CD14-positive monocyte (primary cell): ENCODE measurements at regions not wholly inside any gene's neighbourhood (a gene's known extent, or its start where the extent isn't known, plus 50 kb on each side); places are given as distances from the start of the nearest gene placed in this dataset.

Source experiments
- DNase-seq, 3 donors: peaks; one replicate each; pipeline ENCODE4 v3.0.0-alpha.2; 2011 to 2022
- H2AFZ ChIP-seq: 2 replicates; pipeline ENCODE4 v1.6.0; 2012; ENCODE audit warnings: mild to moderate bottlenecking, low read depth, low read length, inconsistent platforms; ENCODE audit not compliant: insufficient read depth, poor library complexity, severe bottlenecking
- H3K27ac ChIP-seq, 2 donors: 1 replicate in 1 of 2; 2 replicates in 1 of 2; pipeline ENCODE4 v1.5.1; 2012 to 2013; ENCODE audit warnings: low read length in 2 of 2, control low read depth in 1 of 2, inconsistent platforms in 1 of 2, low read depth in 1 of 2, mild to moderate bottlenecking in 1 of 2
- H3K27me3 ChIP-seq, 2 donors: one replicate each; pipeline versions ENCODE4 v1.6.0 to v1.6.1; 2011 to 2013; ENCODE audit warnings: low read length in 2 of 2; ENCODE audit not compliant: control insufficient read depth in 2 of 2, insufficient read depth in 2 of 2
- H3K36me3 ChIP-seq, 2 donors: replicated peaks in 1 of 2; 1 replicate in 1 of 2; 2 replicates in 1 of 2; pipeline versions ENCODE4 v1.5.1 to v1.6.1; 2012 to 2013; ENCODE audit warnings: low read length in 2 of 2, control low read depth in 1 of 2, inconsistent platforms in 1 of 2, mild to moderate bottlenecking in 1 of 2; ENCODE audit not compliant: insufficient read depth in 2 of 2, control insufficient read depth in 1 of 2
- H3K4me1 ChIP-seq, 2 donors: 1 replicate in 1 of 2; 2 replicates in 1 of 2; pipeline versions ENCODE4 v1.5.1 to v1.6.1; 2012 to 2013; ENCODE audit warnings: low read length in 2 of 2, control low read depth in 1 of 2, inconsistent platforms in 1 of 2, mild to moderate bottlenecking in 1 of 2, moderate library complexity in 1 of 2; ENCODE audit not compliant: insufficient read depth in 2 of 2, control insufficient read depth in 1 of 2
- H3K4me2 ChIP-seq: replicated peaks from 2 replicates; pipeline ENCODE3; 2012; ENCODE audit warnings: low read length, moderate library complexity, mild to moderate bottlenecking; ENCODE audit not compliant: poor library complexity, severe bottlenecking; ENCODE audit errors: extremely low read depth
- H3K4me3 ChIP-seq, 3 experiments: fragments of 200-600 bp in 1 of 3; sonication (generic) in 1 of 3; replicated peaks in 1 of 3; 1 replicate in 2 of 3; 2 replicates in 1 of 3; pipeline ENCODE4 v1.5.1; 2011 to 2013; ENCODE audit warnings: low read length in 3 of 3, mild to moderate bottlenecking in 3 of 3, control low read depth in 2 of 3, low read depth in 2 of 3, inconsistent platforms in 1 of 3, moderate library complexity in 1 of 3
- H3K79me2 ChIP-seq: 2 replicates; pipeline ENCODE4 v1.6.0; 2012; ENCODE audit warnings: mild to moderate bottlenecking, control low read depth, inconsistent platforms, low read length, moderate library complexity; ENCODE audit not compliant: insufficient read depth
- H3K9ac ChIP-seq: 2 replicates; pipeline ENCODE4 v1.6.0; 2017; ENCODE audit warnings: low read length, mild to moderate bottlenecking; ENCODE audit not compliant: insufficient read depth, poor library complexity, severe bottlenecking
- H3K9me3 ChIP-seq, 2 donors: replicated peaks in 1 of 2; 1 replicate in 1 of 2; 2 replicates in 1 of 2; pipeline versions ENCODE4 v1.5.1 to v1.6.1; 2012 to 2013; ENCODE audit warnings: low read length in 2 of 2, control low read depth in 1 of 2; ENCODE audit not compliant: control insufficient read depth in 1 of 2, insufficient read depth in 1 of 2
- H4K20me1 ChIP-seq: 2 replicates; pipeline ENCODE4 v1.6.0; 2012; ENCODE audit warnings: mild to moderate bottlenecking, low read length, control low read depth, moderate library complexity; ENCODE audit not compliant: insufficient read depth
- H3K27ac Mint-ChIP-seq, 7 donors: one replicate each; pipeline ENCODE4 v1.8.0; 2020; ENCODE audit warnings: mild to moderate bottlenecking in 7 of 7, mixed read lengths in 7 of 7, moderate library complexity in 6 of 7, inconsistent platforms in 2 of 7
- H3K27me3 Mint-ChIP-seq, 3 donors: one replicate each; pipeline ENCODE4 v1.8.0; 2021 to 2022; ENCODE audit warnings: low read depth in 3 of 3, mild to moderate bottlenecking in 3 of 3, mixed read lengths in 3 of 3, moderate library complexity in 3 of 3, inconsistent platforms in 1 of 3
- H3K36me3 Mint-ChIP-seq, 2 donors: one replicate each; pipeline ENCODE4 v1.8.0; 2020; ENCODE audit warnings: mixed read lengths in 2 of 2, inconsistent platforms in 1 of 2, mild to moderate bottlenecking in 1 of 2
- H3K4me1 Mint-ChIP-seq: one replicate; pipeline ENCODE4 v1.8.0; 2020; ENCODE audit warnings: mild to moderate bottlenecking, mixed read lengths
- H3K4me3 Mint-ChIP-seq, 2 donors: one replicate each; pipeline ENCODE4 v1.8.0; 2020; ENCODE audit warnings: mild to moderate bottlenecking in 2 of 2, mixed read lengths in 2 of 2, moderate library complexity in 1 of 2
- H3K9me3 Mint-ChIP-seq, 7 donors: one replicate each; pipeline ENCODE4 v1.8.0; 2020 to 2022; ENCODE audit warnings: mixed read lengths in 7 of 7, mild to moderate bottlenecking in 6 of 7, moderate library complexity in 6 of 7, inconsistent platforms in 2 of 7
- CTCF ChIP-seq: fragments of 200-600 bp; IDR thresholded peaks from one replicate; pipeline ENCODE4 v1.8.0; 2022; ENCODE audit warnings: antibody characterized with exemption, mild to moderate bottlenecking
- WGBS: methylation state at CpG from one replicate; pipeline ENCODE4 v1.1.5; 2013; ENCODE audit warnings: missing lambda C conversion rate; ENCODE audit not compliant: insufficient coverage; 5-methylcytosine and 5-hydroxymethylcytosine counted together
- intact Hi-C, 2 donors: fragments of 100-400 bp; cut with micrococcal nuclease; formaldehyde crosslinking; loops; one replicate each; pipeline versions ENCODE4 v1.15.0 to v1.15.1; 2023

GRCh38 chr3:13162549-13163320, 89.5 kb upstream of the IQSEC1 start:
- H3K4me3 ChIP-seq = no peak overlapping the region
- Mint-ChIP-seq H3K27me3 (peaks cover 2 to 8% (median 6%) of the 10 kb centered on the region in 3 donors), H3K4me3 (no peak overlapping the region), H3K9me3 (no peaks in the 10 kb centered on the region), H3K4me1 (no peaks in the 10 kb centered on the region), H3K36me3 (no peaks in the 10 kb centered on the region), H3K27ac (no peak overlapping the region)
- no peaks in the 10 kb centered on the region for H3K79me2 ChIP-seq
- no peaks in the 10 kb centered on the region for H4K20me1 ChIP-seq
- H3K4me2 ChIP-seq = no peak overlapping the region
- H3K9me3 ChIP-seq = no peaks in the 10 kb centered on the region
- no peaks in the 10 kb centered on the region for H3K27me3 ChIP-seq
- H3K27ac ChIP-seq = no peak overlapping the region
- no peaks in the 10 kb centered on the region for H3K36me3 ChIP-seq
- WGBS = 88% methylated on average over 7 of the region's 9 CpGs
- DNase-seq = no peak
- no peak for TF ChIP-seq CTCF
- H3K9ac ChIP-seq = no peak overlapping the region
- H3K4me1 ChIP-seq = no peaks in the 10 kb centered on the region
- intact Hi-C loops = no loop called here
- H2AFZ ChIP-seq = no peak overlapping the region

- Mint-ChIP-seq H3K4me3 (no peak overlapping the region), H3K4me1 (no peaks in the 10 kb centered on the region), H3K27me3 (peaks cover 2 to 8% (median 6%) of the 10 kb centered on the region in 3 donors), H3K9me3 (peaks cover 0 to 1% (median 0%) of the 10 kb centered on the region in 7 donors), H3K27ac (no peak overlapping the region), H3K36me3 (no peaks in the 10 kb centered on the region)
- 94% methylated on average over 15 of the region's 18 CpGs for WGBS
- Histone ChIP-seq H3K36me3 (no peaks in the 10 kb centered on the region), H3K9me3 (no peaks in the 10 kb centered on the region), H3K4me3 (no peak overlapping the region), H3K4me2 (no peak overlapping the region), H3K27ac (no peak overlapping the region), H3K27me3 (no peaks in the 10 kb centered on the region), H3K9ac (no peak overlapping the region), H4K20me1 (no peaks in the 10 kb centered on the region), H2AFZ (no peak overlapping the region), H3K4me1 (no peaks in the 10 kb centered on the region), H3K79me2 (no peaks in the 10 kb centered on the region)
- intact Hi-C loops = no loop called here
- DNase-seq = no peak
- no peak for TF ChIP-seq CTCF
Observed at GRCh38 chr3:13161771-13162535, 88.7 kb upstream of the IQSEC1 start.
